ENCODE measurements at regions not wholly inside any gene's neighbourhood (a gene's known extent, or its start where the extent isn't known, plus 50 kb on each side); places are given as distances from the start of the nearest gene placed in this dataset.
A peak's percentile ranks its signal among the peaks of the same experiment; 100 is the strongest.

- DNase-seq: no peak
Measured at GRCh38 chr14:50040895-50041465, 75.4 kb downstream of the VCPKMT start.

GRCh38 chr14:50041980-50042379 lies 74.4 kb downstream of the VCPKMT start:
- no peak for DNase-seq

- DNase-seq: peak; percentile 68
Measured at GRCh38 chr14:50044042-50044651, 72.2 kb downstream of the VCPKMT start.

- DNase-seq: peak; percentile 81
Measured at GRCh38 chr14:50045039-50045711, 71.2 kb downstream of the VCPKMT start.

- DNase-seq: no peak
Measured at GRCh38 chr14:50045837-50046236, 70.5 kb downstream of the VCPKMT start.

GRCh38 chr14:50047274-50047676 lies 69.1 kb downstream of the VCPKMT start:
- no peak for DNase-seq

GRCh38 chr14:50049093-50049492 lies 67.3 kb downstream of the VCPKMT start:
- DNase-seq: no peak

GRCh38 chr14:50049703-50050570 lies 66.4 kb downstream of the VCPKMT start:
- no peak for DNase-seq

- DNase-seq: no peak
Measured at GRCh38 chr14:50051106-50051505, 65.3 kb downstream of the VCPKMT start.

GRCh38 chr14:50051706-50052105 lies 64.7 kb downstream of the VCPKMT start:
- no peak for DNase-seq

- no peak for DNase-seq
Measured at GRCh38 chr14:50052517-50052916, 63.9 kb downstream of the VCPKMT start.

GRCh38 chr14:50053935-50054334 lies 62.4 kb downstream of the VCPKMT start:
- DNase-seq: no peak

GRCh38 chr14:50055461-50056228 lies 60.7 kb downstream of the VCPKMT start:
- DNase-seq: no peak

- DNase-seq: no peak
Measured at GRCh38 chr14:50056435-50056834, 59.9 kb downstream of the VCPKMT start.

- no peak for DNase-seq
Measured at GRCh38 chr14:50057331-50057730, 59.0 kb downstream of the VCPKMT start.

- no peak for DNase-seq
Measured at GRCh38 chr14:50058113-50058512, 58.3 kb downstream of the VCPKMT start.
